Transverse colon (tissue), 4 donors: ENCODE measurements at regions not wholly inside any gene's neighbourhood (a gene's known extent, or its start where the extent isn't known, plus 50 kb on each side); places are given as distances from the start of the nearest gene placed in this dataset.

Experiments
- DNase-seq: peaks from one replicate; pipeline ENCODE4 v3.0.0-alpha.2; 2019
- H3K27ac ChIP-seq, 4 donors: fragments of 200-600 bp; sonication (generic); 2 replicates each; pipeline ENCODE4 v1.5.1; 2016 to 2018; ENCODE audit warnings: inconsistent platforms in 4 of 4
- H3K27me3 ChIP-seq: fragments of 200-600 bp; sonication (generic); 2 replicates; pipeline ENCODE4 v1.5.1; 2017; ENCODE audit warnings: inconsistent platforms
- H3K36me3 ChIP-seq, 4 donors: fragments of 200-600 bp; sonication (generic); 2 replicates each; pipeline ENCODE4 v1.5.1; 2017 to 2019; ENCODE audit warnings: inconsistent platforms in 4 of 4
- H3K4me1 ChIP-seq, 4 donors: fragments of 200-600 bp; sonication (generic); 2 replicates each; pipeline ENCODE4 v1.5.1; 2017 to 2020; ENCODE audit warnings: inconsistent platforms in 4 of 4
- H3K4me3 ChIP-seq, 4 donors: fragments of 200-600 bp; sonication (generic); 1 replicate in 1 of 4; 2 replicates in 3 of 4; pipeline versions ENCODE4 v1.5.1 to v1.6.1; 2017 to 2019; ENCODE audit warnings: inconsistent platforms in 4 of 4
- H3K9me3 ChIP-seq, 2 donors: fragments of 200-600 bp; sonication (generic); 2 replicates each; pipeline ENCODE4 v1.5.1; 2017 to 2019; ENCODE audit warnings: inconsistent platforms in 2 of 2
- EP300 ChIP-seq: sonication (generic); formaldehyde crosslinking; IDR thresholded peaks from one replicate; pipeline ENCODE4 v1.6.1; 2017; ENCODE audit warnings: antibody characterized with exemption, low read depth
- POLR2A ChIP-seq: fragments of 450-650 bp; IDR thresholded peaks from one replicate; pipeline ENCODE4 v1.6.1; 2016; ENCODE audit warnings: antibody characterized with exemption, mild to moderate bottlenecking, moderate library complexity
- POLR2AphosphoS5 ChIP-seq, 3 donors: sonication (generic); formaldehyde crosslinking; IDR thresholded peaks; one replicate each; pipeline ENCODE4 v1.6.1; 2016; ENCODE audit warnings: antibody characterized with exemption in 3 of 3
- WGBS, 2 donors: methylation state at CpG; one replicate each; pipeline ENCODE4 v1.1.5; 2018; ENCODE audit warnings: low coverage in 1 of 2; 5-methylcytosine and 5-hydroxymethylcytosine counted together
- in situ Hi-C, 4 donors: fragments of 200-750 bp; cut with MboI; loops; one replicate each; pipeline versions ENCODE4 v1.15.0 to v1.15.1; 2017; ENCODE audit warnings: low sequenced_read_pairs in 3 of 4, low pct_ligation_motif_present in 1 of 4, low pct_unique_long_range_greater_than_20kb in 1 of 4
- intact Hi-C: fragments of 100-400 bp; cut with DNase I; formaldehyde crosslinking; loops from one replicate; pipeline ENCODE4 v1.15.1; 2023; ENCODE audit warnings: low total_unique reads
- TF ChIP-seq, protein P1 (sequence below), 5 experiments: fragments of 200-600 bp in 3 of 5; fragments of 450-650 bp in 2 of 5; sonication (generic) in 3 of 5; IDR thresholded peaks; 1 replicate in 2 of 5; 2 replicates in 3 of 5; pipeline ENCODE4 v1.5.1; 2016 to 2017; ENCODE audit warnings: antibody characterized with exemption in 5 of 5, inconsistent platforms in 3 of 5, mild to moderate bottlenecking in 2 of 5, moderate library complexity in 1 of 5

DNA sequence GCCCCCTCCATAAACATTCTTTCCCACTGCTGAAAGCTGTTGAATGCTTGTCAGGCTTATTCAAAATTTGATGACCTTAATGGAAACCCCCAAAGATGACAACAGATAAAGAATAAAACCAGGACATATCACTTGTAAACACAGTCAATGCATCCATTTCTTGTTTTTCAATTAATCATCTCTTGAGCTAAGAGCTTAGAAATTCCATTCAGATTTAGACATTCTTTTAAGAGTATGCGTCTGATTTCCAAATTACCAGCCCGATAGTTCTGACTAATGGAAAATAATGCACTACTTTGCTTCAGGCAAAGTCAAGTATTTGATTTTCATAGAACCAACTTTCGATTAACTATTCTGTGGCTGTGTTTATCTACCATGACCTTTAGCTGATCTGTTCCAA lies 100.6 kb upstream of the RUNX1 start:
- WGBS, 2 donors = 63 to 75% methylated on average over 3 of the region's 3 CpGs
- in situ Hi-C loops = no loop called here
- no peaks in the 10 kb centered on the region for H3K9me3 ChIP-seq
- DNase-seq = no peak
- no peak overlapping the region for H3K27ac ChIP-seq
- no peaks in the 10 kb centered on the region for H3K27me3 ChIP-seq
- intact Hi-C loops = no loop called here
- no peaks in the 10 kb centered on the region for H3K36me3 ChIP-seq
- TF ChIP-seq POLR2A (no peak), POLR2AphosphoS5 (IDR thresholded peaks at IDR 0.05) (no peak), EP300 (no peak)
- TF ChIP-seq, protein P1, sequence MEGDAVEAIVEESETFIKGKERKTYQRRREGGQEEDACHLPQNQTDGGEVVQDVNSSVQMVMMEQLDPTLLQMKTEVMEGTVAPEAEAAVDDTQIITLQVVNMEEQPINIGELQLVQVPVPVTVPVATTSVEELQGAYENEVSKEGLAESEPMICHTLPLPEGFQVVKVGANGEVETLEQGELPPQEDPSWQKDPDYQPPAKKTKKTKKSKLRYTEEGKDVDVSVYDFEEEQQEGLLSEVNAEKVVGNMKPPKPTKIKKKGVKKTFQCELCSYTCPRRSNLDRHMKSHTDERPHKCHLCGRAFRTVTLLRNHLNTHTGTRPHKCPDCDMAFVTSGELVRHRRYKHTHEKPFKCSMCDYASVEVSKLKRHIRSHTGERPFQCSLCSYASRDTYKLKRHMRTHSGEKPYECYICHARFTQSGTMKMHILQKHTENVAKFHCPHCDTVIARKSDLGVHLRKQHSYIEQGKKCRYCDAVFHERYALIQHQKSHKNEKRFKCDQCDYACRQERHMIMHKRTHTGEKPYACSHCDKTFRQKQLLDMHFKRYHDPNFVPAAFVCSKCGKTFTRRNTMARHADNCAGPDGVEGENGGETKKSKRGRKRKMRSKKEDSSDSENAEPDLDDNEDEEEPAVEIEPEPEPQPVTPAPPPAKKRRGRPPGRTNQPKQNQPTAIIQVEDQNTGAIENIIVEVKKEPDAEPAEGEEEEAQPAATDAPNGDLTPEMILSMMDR (IDR thresholded peaks at IDR 0.05) = no peak
- no peaks in the 10 kb centered on the region for H3K4me1 ChIP-seq
- no peak overlapping the region for H3K4me3 ChIP-seq

- no peak for DNase-seq
- no peaks in the 10 kb centered on the region for H3K27me3 ChIP-seq
- no peaks in the 10 kb centered on the region for H3K36me3 ChIP-seq
- H3K27ac ChIP-seq = no peak overlapping the region
- WGBS, 2 donors = 88 to 96% methylated on average over 4 of the region's 4 CpGs
- intact Hi-C loops (no loop called here), in situ Hi-C loops (no loop called here)
- no peaks in the 10 kb centered on the region for H3K4me1 ChIP-seq
- TF ChIP-seq, protein P1 (IDR thresholded peaks at IDR 0.05) = no peak
- no peak for TF ChIP-seq EP300
- TF ChIP-seq POLR2AphosphoS5 (IDR thresholded peaks at IDR 0.05) = no peak
- TF ChIP-seq POLR2A = no peak
- H3K4me3 ChIP-seq = no peak overlapping the region
- no peaks in the 10 kb centered on the region for H3K9me3 ChIP-seq
These were observed 98.3 kb upstream of the RUNX1 start for GRCh38 chr21:35147439-35147838.

- Histone ChIP-seq H3K4me3 (no peak overlapping the region), H3K27ac (no peak overlapping the region), H3K9me3 (no peaks in the 10 kb centered on the region), H3K27me3 (no peaks in the 10 kb centered on the region), H3K4me1 (no peaks in the 10 kb centered on the region), H3K36me3 (no peaks in the 10 kb centered on the region)
- DNase-seq = no peak
- intact Hi-C loops = no loop called here
- in situ Hi-C loops = no loop called here
- TF ChIP-seq, protein P1 (IDR thresholded peaks at IDR 0.05) = no peak
- TF ChIP-seq POLR2A (no peak), POLR2AphosphoS5 (IDR thresholded peaks at IDR 0.05) (no peak), EP300 (no peak)
- 65 to 74% methylated on average over 3 of the region's 3 CpGs for WGBS, 2 donors
These were observed 96.6 kb upstream of the RUNX1 start for GRCh38 chr21:35145626-35146233.

DNA sequence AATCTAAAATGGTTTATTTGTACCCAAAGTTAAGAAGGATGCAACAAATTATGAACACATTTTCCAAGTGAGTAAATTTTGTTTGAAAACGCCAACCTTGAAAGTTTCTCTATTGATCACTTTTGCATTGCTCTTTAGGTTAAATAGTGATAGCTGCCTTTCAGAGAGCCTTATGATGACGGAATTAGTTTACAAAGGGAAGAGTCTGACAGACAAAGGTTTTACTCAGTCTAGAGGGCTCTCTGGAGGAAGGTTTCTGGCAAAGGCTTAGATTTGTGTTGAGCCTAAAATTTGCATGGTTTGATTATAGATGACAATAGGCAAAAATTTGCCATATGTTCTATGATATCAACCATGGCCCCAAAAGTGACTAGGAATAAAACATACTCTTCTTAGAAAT lies 95.9 kb upstream of the RUNX1 start:
- intact Hi-C loops = no loop called here
- no peak for DNase-seq
- H3K4me1 ChIP-seq = no peaks in the 10 kb centered on the region
- H3K27me3 ChIP-seq = no peaks in the 10 kb centered on the region
- no peaks in the 10 kb centered on the region for H3K9me3 ChIP-seq
- in situ Hi-C loops = no loop called here
- H3K36me3 ChIP-seq = no peaks in the 10 kb centered on the region
- TF ChIP-seq POLR2AphosphoS5 (IDR thresholded peaks at IDR 0.05) (no peak), POLR2A (no peak), EP300 (no peak)
- TF ChIP-seq, protein P1 (IDR thresholded peaks at IDR 0.05) = no peak
- no peak overlapping the region for H3K27ac ChIP-seq
- WGBS, 2 donors = 90 to 92% methylated on average over 2 of the region's 2 CpGs
- no peak overlapping the region for H3K4me3 ChIP-seq
